ENCODE measurements at regions not wholly inside any gene's neighbourhood (a gene's known extent, or its start where the extent isn't known, plus 50 kb on each side); places are given as distances from the start of the nearest gene placed in this dataset.

GRCh38 chr6:98548301-98548700 is 286.1 kb upstream of the POU3F2 start:
- Histone ChIP-seq H3K27me3 (ENCODE audit: insufficient read depth, insufficient read length) (no peaks in the 10 kb centered on the region), H3K9me3 (ENCODE audit: insufficient read depth, low read length) (no peaks in the 10 kb centered on the region), H3K4me3 (ENCODE audit: insufficient read length, low read depth) (no peak overlapping the region), H3K36me3 (ENCODE audit: insufficient read depth, insufficient read length, low read length) (no peaks in the 10 kb centered on the region), H3K4me1 (ENCODE audit: insufficient read depth, insufficient read length) (no peaks in the 10 kb centered on the region), H3K9ac (ENCODE audit: insufficient read length, low read depth) (no peak overlapping the region)
- TF ChIP-seq YY1 (IDR thresholded peaks at IDR 0.05; ENCODE audit: insufficient read depth, insufficient read length) (no peak), ZNF274 (IDR thresholded peaks at IDR 0.05; ENCODE audit: low read depth, low read length) (no peak), SUZ12 (IDR thresholded peaks at IDR 0.05; ENCODE audit: extremely low read depth, insufficient read depth, insufficient read length) (no peak)
- no peak for DNase-seq (ENCODE audit: low read depth, low spot score)

GRCh38 chr6:98560418-98560817 is 274.0 kb upstream of the POU3F2 start:
- no peak overlapping the region for H3K9ac ChIP-seq (ENCODE audit: insufficient read length, low read depth)
- H3K27me3 ChIP-seq (ENCODE audit: insufficient read depth, insufficient read length) = no peaks in the 10 kb centered on the region
- H3K36me3 ChIP-seq (ENCODE audit: insufficient read depth, insufficient read length, low read length) = no peaks in the 10 kb centered on the region
- no peaks in the 10 kb centered on the region for H3K9me3 ChIP-seq (ENCODE audit: insufficient read depth, low read length)
- H3K4me1 ChIP-seq (ENCODE audit: insufficient read depth, insufficient read length) = no peaks in the 10 kb centered on the region
- no peak overlapping the region for H3K4me3 ChIP-seq (ENCODE audit: insufficient read length, low read depth)
- DNase-seq (ENCODE audit: low read depth, low spot score) = no peak
- TF ChIP-seq YY1 (IDR thresholded peaks at IDR 0.05; ENCODE audit: insufficient read depth, insufficient read length) (no peak), ZNF274 (IDR thresholded peaks at IDR 0.05; ENCODE audit: low read depth, low read length) (no peak), SUZ12 (IDR thresholded peaks at IDR 0.05; ENCODE audit: extremely low read depth, insufficient read depth, insufficient read length) (no peak)

- TF ChIP-seq YY1 (IDR thresholded peaks at IDR 0.05; ENCODE audit: insufficient read depth, insufficient read length) = no peak
- TF ChIP-seq SUZ12 (IDR thresholded peaks at IDR 0.05; ENCODE audit: extremely low read depth, insufficient read depth, insufficient read length) = no peak
- TF ChIP-seq ZNF274 (IDR thresholded peaks at IDR 0.05; ENCODE audit: low read depth, low read length) = no peak
- no peaks in the 10 kb centered on the region for H3K36me3 ChIP-seq (ENCODE audit: insufficient read depth, insufficient read length, low read length)
- no peak overlapping the region for H3K4me3 ChIP-seq (ENCODE audit: insufficient read length, low read depth)
- no peak overlapping the region for H3K9ac ChIP-seq (ENCODE audit: insufficient read length, low read depth)
- H3K4me1 ChIP-seq (ENCODE audit: insufficient read depth, insufficient read length) = no peaks in the 10 kb centered on the region
- DNase-seq (ENCODE audit: low read depth, low spot score) = no peak
- H3K9me3 ChIP-seq (ENCODE audit: insufficient read depth, low read length) = no peaks in the 10 kb centered on the region
- no peaks in the 10 kb centered on the region for H3K27me3 ChIP-seq (ENCODE audit: insufficient read depth, insufficient read length)
These were observed 273.5 kb upstream of the POU3F2 start for GRCh38 chr6:98560841-98561240.

- Histone ChIP-seq H3K27me3 (ENCODE audit: insufficient read depth, insufficient read length) (no peaks in the 10 kb centered on the region), H3K36me3 (ENCODE audit: insufficient read depth, insufficient read length, low read length) (no peaks in the 10 kb centered on the region), H3K4me3 (ENCODE audit: insufficient read length, low read depth) (no peak overlapping the region), H3K9ac (ENCODE audit: insufficient read length, low read depth) (no peak overlapping the region), H3K4me1 (ENCODE audit: insufficient read depth, insufficient read length) (no peaks in the 10 kb centered on the region), H3K9me3 (ENCODE audit: insufficient read depth, low read length) (no peaks in the 10 kb centered on the region)
- no peak for DNase-seq (ENCODE audit: low read depth, low spot score)
- no peak for TF ChIP-seq ZNF274 (IDR thresholded peaks at IDR 0.05; ENCODE audit: low read depth, low read length)
- TF ChIP-seq YY1 (IDR thresholded peaks at IDR 0.05; ENCODE audit: insufficient read depth, insufficient read length) = no peak
- TF ChIP-seq SUZ12 (IDR thresholded peaks at IDR 0.05; ENCODE audit: extremely low read depth, insufficient read depth, insufficient read length) = no peak
These were observed 268.2 kb upstream of the POU3F2 start for GRCh38 chr6:98566126-98566525.

- H3K36me3 ChIP-seq (ENCODE audit: insufficient read depth, insufficient read length, low read length) = no peaks in the 10 kb centered on the region
- H3K27me3 ChIP-seq (ENCODE audit: insufficient read depth, insufficient read length) = no peaks in the 10 kb centered on the region
- no peak overlapping the region for H3K9ac ChIP-seq (ENCODE audit: insufficient read length, low read depth)
- no peaks in the 10 kb centered on the region for H3K9me3 ChIP-seq (ENCODE audit: insufficient read depth, low read length)
- H3K4me1 ChIP-seq (ENCODE audit: insufficient read depth, insufficient read length) = no peaks in the 10 kb centered on the region
- DNase-seq (ENCODE audit: low read depth, low spot score) = no peak
- no peak overlapping the region for H3K4me3 ChIP-seq (ENCODE audit: insufficient read length, low read depth)
- TF ChIP-seq SUZ12 (IDR thresholded peaks at IDR 0.05; ENCODE audit: extremely low read depth, insufficient read depth, insufficient read length) (no peak), YY1 (IDR thresholded peaks at IDR 0.05; ENCODE audit: insufficient read depth, insufficient read length) (no peak), ZNF274 (IDR thresholded peaks at IDR 0.05; ENCODE audit: low read depth, low read length) (no peak)
These were observed 261.8 kb upstream of the POU3F2 start for GRCh38 chr6:98572579-98572978.

- Histone ChIP-seq H3K4me3 (ENCODE audit: insufficient read length, low read depth) (no peak overlapping the region), H3K9me3 (ENCODE audit: insufficient read depth, low read length) (no peaks in the 10 kb centered on the region), H3K27me3 (ENCODE audit: insufficient read depth, insufficient read length) (no peaks in the 10 kb centered on the region), H3K4me1 (ENCODE audit: insufficient read depth, insufficient read length) (no peaks in the 10 kb centered on the region), H3K36me3 (ENCODE audit: insufficient read depth, insufficient read length, low read length) (no peaks in the 10 kb centered on the region), H3K9ac (ENCODE audit: insufficient read length, low read depth) (no peak overlapping the region)
- DNase-seq (ENCODE audit: low read depth, low spot score) = no peak
- TF ChIP-seq YY1 (IDR thresholded peaks at IDR 0.05; ENCODE audit: insufficient read depth, insufficient read length) = no peak
- TF ChIP-seq ZNF274 (IDR thresholded peaks at IDR 0.05; ENCODE audit: low read depth, low read length) = no peak
- TF ChIP-seq SUZ12 (IDR thresholded peaks at IDR 0.05; ENCODE audit: extremely low read depth, insufficient read depth, insufficient read length) = no peak
These were observed 259.4 kb upstream of the POU3F2 start for GRCh38 chr6:98574984-98575383.

GRCh38 chr6:98576791-98577190 is 257.6 kb upstream of the POU3F2 start:
- Histone ChIP-seq H3K27me3 (ENCODE audit: insufficient read depth, insufficient read length) (no peaks in the 10 kb centered on the region), H3K36me3 (ENCODE audit: insufficient read depth, insufficient read length, low read length) (no peaks in the 10 kb centered on the region), H3K9ac (ENCODE audit: insufficient read length, low read depth) (no peak overlapping the region), H3K4me3 (ENCODE audit: insufficient read length, low read depth) (no peak overlapping the region), H3K4me1 (ENCODE audit: insufficient read depth, insufficient read length) (no peaks in the 10 kb centered on the region), H3K9me3 (ENCODE audit: insufficient read depth, low read length) (no peaks in the 10 kb centered on the region)
- TF ChIP-seq SUZ12 (IDR thresholded peaks at IDR 0.05; ENCODE audit: extremely low read depth, insufficient read depth, insufficient read length) (no peak), YY1 (IDR thresholded peaks at IDR 0.05; ENCODE audit: insufficient read depth, insufficient read length) (no peak), ZNF274 (IDR thresholded peaks at IDR 0.05; ENCODE audit: low read depth, low read length) (no peak)
- no peak for DNase-seq (ENCODE audit: low read depth, low spot score)

GRCh38 chr6:98578016-98578415 is 256.4 kb upstream of the POU3F2 start:
- Histone ChIP-seq H3K9ac (ENCODE audit: insufficient read length, low read depth) (no peak overlapping the region), H3K27me3 (ENCODE audit: insufficient read depth, insufficient read length) (no peaks in the 10 kb centered on the region), H3K9me3 (ENCODE audit: insufficient read depth, low read length) (no peaks in the 10 kb centered on the region), H3K4me3 (ENCODE audit: insufficient read length, low read depth) (no peak overlapping the region), H3K4me1 (ENCODE audit: insufficient read depth, insufficient read length) (no peaks in the 10 kb centered on the region), H3K36me3 (ENCODE audit: insufficient read depth, insufficient read length, low read length) (no peaks in the 10 kb centered on the region)
- DNase-seq (ENCODE audit: low read depth, low spot score) = no peak
- no peak for TF ChIP-seq YY1 (IDR thresholded peaks at IDR 0.05; ENCODE audit: insufficient read depth, insufficient read length)
- TF ChIP-seq SUZ12 (IDR thresholded peaks at IDR 0.05; ENCODE audit: extremely low read depth, insufficient read depth, insufficient read length) = no peak
- TF ChIP-seq ZNF274 (IDR thresholded peaks at IDR 0.05; ENCODE audit: low read depth, low read length) = no peak
